ENCODE measurements at regions not wholly inside any gene's neighbourhood (a gene's known extent, or its start where the extent isn't known, plus 50 kb on each side); places are given as distances from the start of the nearest gene placed in this dataset.

- H3K9me3 ChIP-seq (ENCODE audit: insufficient read depth, low read length), result no peaks in the 10 kb centered on the region
- H3K79me2 ChIP-seq (ENCODE audit: low read length), result no peaks in the 10 kb centered on the region
- H3K27ac ChIP-seq (ENCODE audit: low read length), result no peak overlapping the region
- no peaks in the 10 kb centered on the region for H4K20me1 ChIP-seq (ENCODE audit: insufficient read depth, low read length)
- no peak overlapping the region for H2AFZ ChIP-seq (ENCODE audit: low read depth, low read length)
- H3K4me2 ChIP-seq (ENCODE audit: low read length), result no peak overlapping the region
- H3K4me3 ChIP-seq (ENCODE audit: low read length), result no peak overlapping the region
- TF ChIP-seq EZH2phosphoT487 (IDR thresholded peaks at IDR 0.05; ENCODE audit: low read depth) (no peak), CTCF (IDR thresholded peaks at IDR 0.05; ENCODE audit: low read depth, low read length) (no peak)
- H3K36me3 ChIP-seq (replicated peaks; ENCODE audit: low read depth, low read length), result no peaks in the 10 kb centered on the region
- H3K4me1 ChIP-seq (ENCODE audit: low read length), result no peaks in the 10 kb centered on the region; the same call in 1 of the 2 replicates
- H3K9ac ChIP-seq (ENCODE audit: low read length), result no peak overlapping the region
- no peaks in the 10 kb centered on the region for H3K27me3 ChIP-seq (ENCODE audit: low read depth, low read length)
These were observed 89.2 kb downstream of the RIPK4 start for GRCh38 chr21:41677671-41678015.

GRCh38 chr21:41676198-41676597, 90.7 kb downstream of the RIPK4 start:
- Histone ChIP-seq H4K20me1 (ENCODE audit: insufficient read depth, low read length) (no peaks in the 10 kb centered on the region), H3K79me2 (ENCODE audit: low read length) (no peaks in the 10 kb centered on the region), H3K4me2 (ENCODE audit: low read length) (no peak overlapping the region), H3K27ac (ENCODE audit: low read length) (no peak overlapping the region), H2AFZ (ENCODE audit: low read depth, low read length) (no peak overlapping the region), H3K9me3 (ENCODE audit: insufficient read depth, low read length) (no peaks in the 10 kb centered on the region), H3K4me1 (ENCODE audit: low read length) (no peaks in the 10 kb centered on the region; the same call in 1 of the 2 replicates), H3K27me3 (ENCODE audit: low read depth, low read length) (no peaks in the 10 kb centered on the region), H3K9ac (ENCODE audit: low read length) (no peak overlapping the region), H3K4me3 (ENCODE audit: low read length) (no peak overlapping the region), H3K36me3 (replicated peaks; ENCODE audit: low read depth, low read length) (no peaks in the 10 kb centered on the region)
- TF ChIP-seq EZH2phosphoT487 (IDR thresholded peaks at IDR 0.05; ENCODE audit: low read depth), result no peak
- TF ChIP-seq CTCF (IDR thresholded peaks at IDR 0.05; ENCODE audit: low read depth, low read length), result no peak

GRCh38 chr21:41675574-41675973, 91.3 kb downstream of the RIPK4 start:
- Histone ChIP-seq H3K9ac (ENCODE audit: low read length) (no peak overlapping the region), H3K79me2 (ENCODE audit: low read length) (no peaks in the 10 kb centered on the region), H3K27me3 (ENCODE audit: low read depth, low read length) (no peaks in the 10 kb centered on the region), H3K9me3 (ENCODE audit: insufficient read depth, low read length) (no peaks in the 10 kb centered on the region), H3K4me2 (ENCODE audit: low read length) (no peak overlapping the region), H4K20me1 (ENCODE audit: insufficient read depth, low read length) (no peaks in the 10 kb centered on the region), H3K36me3 (replicated peaks; ENCODE audit: low read depth, low read length) (no peaks in the 10 kb centered on the region), H3K4me3 (ENCODE audit: low read length) (no peak overlapping the region), H2AFZ (ENCODE audit: low read depth, low read length) (no peak overlapping the region), H3K27ac (ENCODE audit: low read length) (no peak overlapping the region), H3K4me1 (ENCODE audit: low read length) (no peaks in the 10 kb centered on the region; the same call in 1 of the 2 replicates)
- TF ChIP-seq CTCF (IDR thresholded peaks at IDR 0.05; ENCODE audit: low read depth, low read length) (no peak), EZH2phosphoT487 (IDR thresholded peaks at IDR 0.05; ENCODE audit: low read depth) (no peak)

- Histone ChIP-seq H3K4me1 (ENCODE audit: low read length) (no peaks in the 10 kb centered on the region; the same call in 1 of the 2 replicates), H3K27ac (ENCODE audit: low read length) (no peak overlapping the region), H3K79me2 (ENCODE audit: low read length) (no peaks in the 10 kb centered on the region), H4K20me1 (ENCODE audit: insufficient read depth, low read length) (no peaks in the 10 kb centered on the region), H3K9ac (ENCODE audit: low read length) (no peak overlapping the region), H2AFZ (ENCODE audit: low read depth, low read length) (no peak overlapping the region), H3K4me2 (ENCODE audit: low read length) (no peak overlapping the region), H3K36me3 (replicated peaks; ENCODE audit: low read depth, low read length) (no peaks in the 10 kb centered on the region), H3K9me3 (ENCODE audit: insufficient read depth, low read length) (no peaks in the 10 kb centered on the region), H3K4me3 (ENCODE audit: low read length) (no peak overlapping the region), H3K27me3 (ENCODE audit: low read depth, low read length) (no peaks in the 10 kb centered on the region)
- TF ChIP-seq EZH2phosphoT487 (IDR thresholded peaks at IDR 0.05; ENCODE audit: low read depth), result no peak
- no peak for TF ChIP-seq CTCF (IDR thresholded peaks at IDR 0.05; ENCODE audit: low read depth, low read length)
These were observed 92.5 kb downstream of the RIPK4 start for GRCh38 chr21:41674402-41674801.
